ENCODE measurements at regions not wholly inside any gene's neighbourhood (a gene's known extent, or its start where the extent isn't known, plus 50 kb on each side); places are given as distances from the start of the nearest gene placed in this dataset.

DNA sequence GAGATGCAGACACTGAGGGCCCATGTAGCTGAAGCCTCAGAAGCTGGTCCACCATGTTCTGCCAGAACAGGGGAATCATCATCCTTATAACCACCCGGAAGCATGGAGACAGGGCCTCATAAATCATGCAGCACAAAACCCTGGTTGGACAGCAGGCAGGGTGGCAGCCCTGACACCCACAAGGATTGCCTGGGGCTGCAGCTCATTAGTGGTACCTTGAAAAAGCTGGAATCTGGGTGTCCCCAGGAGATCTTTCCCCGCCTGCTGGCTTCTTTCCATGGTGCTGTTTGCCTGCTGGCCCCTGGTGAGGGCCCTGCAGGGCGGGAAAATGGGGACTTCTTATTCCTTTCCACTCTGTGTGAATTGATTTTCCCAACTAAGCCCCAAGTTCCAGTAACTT lies 50.6 kb upstream of the GGTLC1 start:
- TF ChIP-seq, protein P1, sequence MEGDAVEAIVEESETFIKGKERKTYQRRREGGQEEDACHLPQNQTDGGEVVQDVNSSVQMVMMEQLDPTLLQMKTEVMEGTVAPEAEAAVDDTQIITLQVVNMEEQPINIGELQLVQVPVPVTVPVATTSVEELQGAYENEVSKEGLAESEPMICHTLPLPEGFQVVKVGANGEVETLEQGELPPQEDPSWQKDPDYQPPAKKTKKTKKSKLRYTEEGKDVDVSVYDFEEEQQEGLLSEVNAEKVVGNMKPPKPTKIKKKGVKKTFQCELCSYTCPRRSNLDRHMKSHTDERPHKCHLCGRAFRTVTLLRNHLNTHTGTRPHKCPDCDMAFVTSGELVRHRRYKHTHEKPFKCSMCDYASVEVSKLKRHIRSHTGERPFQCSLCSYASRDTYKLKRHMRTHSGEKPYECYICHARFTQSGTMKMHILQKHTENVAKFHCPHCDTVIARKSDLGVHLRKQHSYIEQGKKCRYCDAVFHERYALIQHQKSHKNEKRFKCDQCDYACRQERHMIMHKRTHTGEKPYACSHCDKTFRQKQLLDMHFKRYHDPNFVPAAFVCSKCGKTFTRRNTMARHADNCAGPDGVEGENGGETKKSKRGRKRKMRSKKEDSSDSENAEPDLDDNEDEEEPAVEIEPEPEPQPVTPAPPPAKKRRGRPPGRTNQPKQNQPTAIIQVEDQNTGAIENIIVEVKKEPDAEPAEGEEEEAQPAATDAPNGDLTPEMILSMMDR (IDR thresholded peaks at IDR 0.05), result no peak
- TF ChIP-seq ZFX (IDR thresholded peaks at IDR 0.05; ENCODE audit: borderline replicate concordance), result no peak
